Right lobe of liver (tissue), 4 donors: ENCODE measurements at regions not wholly inside any gene's neighbourhood (a gene's known extent, or its start where the extent isn't known, plus 50 kb on each side); places are given as distances from the start of the nearest gene placed in this dataset.

Experiments used
- POLR2A ChIP-seq: fragments of 450-650 bp; IDR thresholded peaks from one replicate; pipeline ENCODE4 v1.6.1; 2017; ENCODE audit warnings: antibody characterized with exemption, mild to moderate bottlenecking
- TF ChIP-seq, protein P1 (sequence below), 4 donors: fragments of 200-600 bp in 3 of 4; fragments of 450-650 bp in 1 of 4; IDR thresholded peaks; one replicate each; pipeline versions ENCODE4 v1.5.1 to v1.8.0; 2016 to 2022; ENCODE audit warnings: antibody characterized with exemption in 4 of 4, mild to moderate bottlenecking in 2 of 4
- donor health status: DM: no; HTN: no; CAD: no.
- donor health status: DM: no; HTN: no; CAD: no.
- donor health status: DM: no; HTN: yes; CAD: no.

GRCh38 chr6:66321017-66321416, 614.0 kb upstream of the EYS start:
- no peak for TF ChIP-seq POLR2A
- TF ChIP-seq, protein P1, sequence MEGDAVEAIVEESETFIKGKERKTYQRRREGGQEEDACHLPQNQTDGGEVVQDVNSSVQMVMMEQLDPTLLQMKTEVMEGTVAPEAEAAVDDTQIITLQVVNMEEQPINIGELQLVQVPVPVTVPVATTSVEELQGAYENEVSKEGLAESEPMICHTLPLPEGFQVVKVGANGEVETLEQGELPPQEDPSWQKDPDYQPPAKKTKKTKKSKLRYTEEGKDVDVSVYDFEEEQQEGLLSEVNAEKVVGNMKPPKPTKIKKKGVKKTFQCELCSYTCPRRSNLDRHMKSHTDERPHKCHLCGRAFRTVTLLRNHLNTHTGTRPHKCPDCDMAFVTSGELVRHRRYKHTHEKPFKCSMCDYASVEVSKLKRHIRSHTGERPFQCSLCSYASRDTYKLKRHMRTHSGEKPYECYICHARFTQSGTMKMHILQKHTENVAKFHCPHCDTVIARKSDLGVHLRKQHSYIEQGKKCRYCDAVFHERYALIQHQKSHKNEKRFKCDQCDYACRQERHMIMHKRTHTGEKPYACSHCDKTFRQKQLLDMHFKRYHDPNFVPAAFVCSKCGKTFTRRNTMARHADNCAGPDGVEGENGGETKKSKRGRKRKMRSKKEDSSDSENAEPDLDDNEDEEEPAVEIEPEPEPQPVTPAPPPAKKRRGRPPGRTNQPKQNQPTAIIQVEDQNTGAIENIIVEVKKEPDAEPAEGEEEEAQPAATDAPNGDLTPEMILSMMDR (IDR thresholded peaks at IDR 0.05), result no peak
